ENCODE measurements at regions not wholly inside any gene's neighbourhood (a gene's known extent, or its start where the extent isn't known, plus 50 kb on each side); places are given as distances from the start of the nearest gene placed in this dataset.

- DNase-seq: no peak
These were observed 735.4 kb upstream of the GRM7 start for GRCh38 chr3:6125520-6125919.

GRCh38 chr3:6132684-6133432 is 728.1 kb upstream of the GRM7 start:
- no peak for DNase-seq

GRCh38 chr3:6142707-6143106 is 718.2 kb upstream of the GRM7 start:
- DNase-seq: no peak

- DNase-seq: no peak
These were observed 713.0 kb upstream of the GRM7 start for GRCh38 chr3:6147883-6148282.

- no peak for DNase-seq
These were observed 705.1 kb upstream of the GRM7 start for GRCh38 chr3:6155650-6156338.

- no peak for DNase-seq
These were observed 695.0 kb upstream of the GRM7 start for GRCh38 chr3:6165951-6166350.

GRCh38 chr3:6168256-6168655 is 692.7 kb upstream of the GRM7 start:
- peak; percentile 54 for DNase-seq

GRCh38 chr3:6172871-6173642 is 687.9 kb upstream of the GRM7 start:
- DNase-seq: no peak

- DNase-seq: no peak
These were observed 683.5 kb upstream of the GRM7 start for GRCh38 chr3:6177417-6177816.

GRCh38 chr3:6179761-6180160 is 681.2 kb upstream of the GRM7 start:
- no peak for DNase-seq

- no peak for DNase-seq
These were observed 680.7 kb upstream of the GRM7 start for GRCh38 chr3:6180171-6180570.

- DNase-seq: no peak
These were observed 678.4 kb upstream of the GRM7 start for GRCh38 chr3:6182476-6182875.

- DNase-seq: no peak
These were observed 678.0 kb upstream of the GRM7 start for GRCh38 chr3:6182909-6183308.

GRCh38 chr3:6189384-6189783 is 671.5 kb upstream of the GRM7 start:
- no peak for DNase-seq

GRCh38 chr3:6204891-6205290 is 656.0 kb upstream of the GRM7 start:
- DNase-seq: peak; percentile 16

- DNase-seq: no peak
These were observed 644.5 kb upstream of the GRM7 start for GRCh38 chr3:6216135-6217026.

GRCh38 chr3:6220447-6220846 is 640.5 kb upstream of the GRM7 start:
- DNase-seq: peak; percentile 44

GRCh38 chr3:6222069-6222468 is 638.8 kb upstream of the GRM7 start:
- DNase-seq: no peak

GRCh38 chr3:6223572-6223971 is 637.3 kb upstream of the GRM7 start:
- DNase-seq: no peak

GRCh38 chr3:6228958-6229683 is 631.8 kb upstream of the GRM7 start:
- no peak for DNase-seq

- no peak for DNase-seq
These were observed 631.0 kb upstream of the GRM7 start for GRCh38 chr3:6229778-6230410.

- DNase-seq: no peak
These were observed 618.8 kb upstream of the GRM7 start for GRCh38 chr3:6242104-6242503.
